HG03575 (cell line): ENCODE measurements at regions not wholly inside any gene's neighbourhood (a gene's known extent, or its start where the extent isn't known, plus 50 kb on each side); places are given as distances from the start of the nearest gene placed in this dataset.
A peak's percentile ranks its signal among the peaks of the same experiment; 100 is the strongest.

Experiments
- ATAC-seq: cut with Tn5 transposase; IDR thresholded peaks from one replicate; pipeline ENCODE4 v1.9.1; 2021; ENCODE audit not compliant: unreplicated experiment, insufficient number of reproducible peaks, low FRiP score; ENCODE audit errors: extremely low read depth

GRCh38 chr7:38066391-38066790 lies 111.7 kb upstream of the STARD3NL start:
- ATAC-seq, result no peak

GRCh38 chr7:38068461-38068860 lies 109.6 kb upstream of the STARD3NL start:
- ATAC-seq, result no peak

- no peak for ATAC-seq
Observed at GRCh38 chr7:38069052-38069451, 109.0 kb upstream of the STARD3NL start.

- ATAC-seq, result no peak
Observed at GRCh38 chr7:38070718-38071117, 107.3 kb upstream of the STARD3NL start.

- ATAC-seq, result no peak
Observed at GRCh38 chr7:38086857-38087256, 91.2 kb upstream of the STARD3NL start.

GRCh38 chr7:38102507-38102906 lies 75.5 kb upstream of the STARD3NL start:
- no peak for ATAC-seq

GRCh38 chr7:38105874-38106483 lies 72.1 kb upstream of the STARD3NL start:
- ATAC-seq, result no peak

GRCh38 chr7:38107486-38107893 lies 70.6 kb upstream of the STARD3NL start:
- ATAC-seq, result peak; percentile 59

GRCh38 chr7:38112075-38112474 lies 66.0 kb upstream of the STARD3NL start:
- no peak for ATAC-seq

GRCh38 chr7:38120076-38120475 lies 58.0 kb upstream of the STARD3NL start:
- ATAC-seq, result no peak

GRCh38 chr7:38122501-38122900 lies 55.5 kb upstream of the STARD3NL start:
- ATAC-seq, result no peak

- no peak for ATAC-seq
Observed at GRCh38 chr7:38123494-38123893, 54.6 kb upstream of the STARD3NL start.

GRCh38 chr7:38127216-38128207 lies 50.5 kb upstream of the STARD3NL start:
- ATAC-seq, result no peak
